Erythroblast (primary cell): ENCODE measurements at regions not wholly inside any gene's neighbourhood (a gene's known extent, or its start where the extent isn't known, plus 50 kb on each side); places are given as distances from the start of the nearest gene placed in this dataset.

Experiments used
- GATA1 ChIP-seq: IDR thresholded peaks from 2 replicates; pipeline ENCODE4 v1.6.1; 2011; ENCODE audit warnings: low read depth, mild to moderate bottlenecking, control low read depth, low read length, moderate library complexity
- POLR2A ChIP-seq: IDR thresholded peaks from 2 replicates; pipeline ENCODE4 v1.6.1; 2011; ENCODE audit warnings: mild to moderate bottlenecking, low read length

- no peak for TF ChIP-seq POLR2A
- no peak for TF ChIP-seq GATA1
Observed at GRCh38 chr4:13912436-13912925, 285.0 kb upstream of the BOD1L1 start.
